ENCODE measurements at regions not wholly inside any gene's neighbourhood (a gene's known extent, or its start where the extent isn't known, plus 50 kb on each side); places are given as distances from the start of the nearest gene placed in this dataset.

DNA sequence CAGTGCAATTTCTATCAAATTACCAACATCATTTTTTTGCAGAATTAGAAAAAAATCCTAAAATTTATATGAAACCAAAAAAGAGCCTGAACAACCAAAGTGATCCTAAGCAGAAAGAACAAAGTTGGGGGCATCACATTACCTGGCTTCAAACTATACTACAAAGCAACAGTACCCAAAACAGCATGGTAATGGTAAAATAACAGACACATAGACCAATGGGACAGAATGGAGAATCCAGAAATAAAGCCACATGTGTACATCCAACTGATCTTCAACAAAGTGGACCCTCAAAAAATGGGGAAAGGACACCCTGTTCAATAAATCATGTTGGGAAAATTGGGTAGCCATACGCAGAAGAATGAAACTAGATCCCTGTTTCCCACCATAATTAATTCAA, 245.7 kb upstream of the CTAGE1 start:
- TF ChIP-seq, protein P1, sequence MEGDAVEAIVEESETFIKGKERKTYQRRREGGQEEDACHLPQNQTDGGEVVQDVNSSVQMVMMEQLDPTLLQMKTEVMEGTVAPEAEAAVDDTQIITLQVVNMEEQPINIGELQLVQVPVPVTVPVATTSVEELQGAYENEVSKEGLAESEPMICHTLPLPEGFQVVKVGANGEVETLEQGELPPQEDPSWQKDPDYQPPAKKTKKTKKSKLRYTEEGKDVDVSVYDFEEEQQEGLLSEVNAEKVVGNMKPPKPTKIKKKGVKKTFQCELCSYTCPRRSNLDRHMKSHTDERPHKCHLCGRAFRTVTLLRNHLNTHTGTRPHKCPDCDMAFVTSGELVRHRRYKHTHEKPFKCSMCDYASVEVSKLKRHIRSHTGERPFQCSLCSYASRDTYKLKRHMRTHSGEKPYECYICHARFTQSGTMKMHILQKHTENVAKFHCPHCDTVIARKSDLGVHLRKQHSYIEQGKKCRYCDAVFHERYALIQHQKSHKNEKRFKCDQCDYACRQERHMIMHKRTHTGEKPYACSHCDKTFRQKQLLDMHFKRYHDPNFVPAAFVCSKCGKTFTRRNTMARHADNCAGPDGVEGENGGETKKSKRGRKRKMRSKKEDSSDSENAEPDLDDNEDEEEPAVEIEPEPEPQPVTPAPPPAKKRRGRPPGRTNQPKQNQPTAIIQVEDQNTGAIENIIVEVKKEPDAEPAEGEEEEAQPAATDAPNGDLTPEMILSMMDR (IDR thresholded peaks at IDR 0.05; ENCODE audit: borderline replicate concordance, extremely low read depth, low read length, poor library complexity, severe bottlenecking) = no peak
- no peak for TF ChIP-seq EZH2 (IDR thresholded peaks at IDR 0.05; ENCODE audit: borderline replicate concordance, low read depth, low read length, severe bottlenecking)

Data from DND-41 (cell line).